GM03348 (cell line): ENCODE measurements at regions not wholly inside any gene's neighbourhood (a gene's known extent, or its start where the extent isn't known, plus 50 kb on each side); places are given as distances from the start of the nearest gene placed in this dataset.
A peak's percentile ranks its signal among the peaks of the same experiment; 100 is the strongest.

Source experiments
- DNase-seq: peaks from one replicate; pipeline ENCODE4 v3.0.0; 2012; ENCODE audit warnings: low spot score

DNA sequence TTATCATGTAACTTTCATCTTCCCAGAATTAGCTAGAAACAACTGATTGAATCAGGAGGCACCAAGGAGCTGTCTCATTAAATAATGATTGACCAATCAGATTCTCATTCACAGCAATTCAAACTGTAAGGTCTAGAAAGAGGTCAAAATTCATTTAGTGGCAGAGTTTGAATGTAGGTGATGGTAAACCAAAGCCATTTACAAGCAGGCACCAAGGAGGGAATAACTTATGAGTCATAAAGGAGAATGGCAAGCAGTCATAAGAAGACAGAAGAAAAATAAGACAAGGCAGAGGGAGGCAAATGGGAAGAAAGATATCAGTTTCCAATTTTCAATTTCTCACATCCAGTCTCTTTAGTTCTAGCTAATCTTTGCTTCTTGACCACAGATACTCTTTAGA is 52.9 kb upstream of the DEFB112 start:
- DNase-seq, result no peak

DNA sequence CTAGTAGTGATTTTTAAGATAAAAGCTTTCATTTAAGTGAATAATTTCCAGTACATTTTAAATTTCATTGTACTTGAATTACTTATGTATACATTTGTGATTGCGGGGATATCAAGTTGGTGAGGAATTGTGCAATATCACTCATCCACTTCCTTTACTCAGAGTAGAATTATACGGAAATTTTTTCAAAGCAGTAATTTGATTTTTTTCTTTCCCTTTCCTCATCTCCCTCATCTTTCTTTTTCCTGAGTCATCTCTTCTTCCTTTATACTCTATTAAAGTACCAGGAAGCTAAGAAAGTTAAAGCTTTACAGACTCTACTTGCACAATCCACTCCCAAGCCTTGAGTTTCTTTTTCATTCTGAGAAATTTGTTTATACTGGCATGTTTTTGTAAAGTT is 60.9 kb upstream of the DEFB112 start:
- no peak for DNase-seq

GRCh38 chr6:50112981-50113857 is 63.5 kb upstream of the DEFB112 start:
- DNase-seq, result no peak

- no peak for DNase-seq
These were observed 66.7 kb upstream of the DEFB112 start for GRCh38 chr6:50116390-50116789.

- DNase-seq, result no peak
These were observed 67.2 kb upstream of the DEFB112 start for GRCh38 chr6:50116797-50117542.

GRCh38 chr6:50120300-50120699 is 70.6 kb upstream of the DEFB112 start:
- peak; percentile 7 for DNase-seq

- DNase-seq, result no peak
These were observed 74.0 kb upstream of the DEFB112 start for GRCh38 chr6:50123688-50124087.

- no peak for DNase-seq
These were observed 74.8 kb upstream of the DEFB112 start for GRCh38 chr6:50124572-50124971.

- peak; percentile 27 for DNase-seq
These were observed 78.8 kb upstream of the DEFB112 start for GRCh38 chr6:50128420-50129005.

GRCh38 chr6:50135968-50136367 is 86.2 kb upstream of the DEFB112 start:
- DNase-seq, result no peak

DNA sequence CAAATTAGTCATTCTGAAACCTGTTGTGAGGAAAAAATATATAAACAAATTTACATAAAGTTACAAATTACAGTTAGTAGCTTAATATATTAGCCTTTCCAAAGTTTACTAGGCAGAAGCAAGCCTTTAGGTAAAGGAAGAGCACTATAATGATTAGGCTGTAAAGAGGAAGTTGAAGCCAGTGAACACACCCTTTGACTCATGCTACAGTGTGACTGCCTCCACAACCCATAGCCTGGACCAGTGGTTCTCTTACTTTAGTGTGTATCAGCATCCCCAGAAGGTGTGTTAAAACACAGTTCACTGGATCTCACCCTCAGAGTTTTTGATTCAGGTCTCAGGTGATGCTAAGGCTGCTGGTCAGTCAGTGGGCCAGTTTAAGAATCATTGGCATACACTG is 91.4 kb upstream of the DEFB112 start:
- DNase-seq, result no peak

- DNase-seq, result no peak
These were observed 93.4 kb upstream of the DEFB112 start for GRCh38 chr6:50143011-50143719.

DNA sequence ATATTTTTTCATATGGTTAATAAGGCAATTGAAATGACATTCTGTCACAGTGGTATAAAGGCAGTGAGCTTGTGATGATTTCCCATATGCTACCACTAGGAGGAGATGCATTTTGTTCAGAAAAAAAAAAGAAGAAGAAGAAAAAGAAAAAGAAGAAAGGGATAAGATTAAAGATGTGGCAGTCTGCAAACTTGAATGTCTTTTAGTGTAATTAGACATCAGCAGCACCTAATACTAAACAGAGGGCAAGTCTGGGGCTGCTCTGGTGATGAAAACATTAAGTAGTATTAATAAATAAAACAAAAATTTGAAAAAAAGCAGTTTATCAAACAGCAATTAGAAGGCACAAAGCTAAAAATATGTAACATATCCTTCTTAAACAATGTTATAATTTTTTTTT is 95.4 kb upstream of the DEFB112 start:
- DNase-seq, result peak; percentile 11

DNA sequence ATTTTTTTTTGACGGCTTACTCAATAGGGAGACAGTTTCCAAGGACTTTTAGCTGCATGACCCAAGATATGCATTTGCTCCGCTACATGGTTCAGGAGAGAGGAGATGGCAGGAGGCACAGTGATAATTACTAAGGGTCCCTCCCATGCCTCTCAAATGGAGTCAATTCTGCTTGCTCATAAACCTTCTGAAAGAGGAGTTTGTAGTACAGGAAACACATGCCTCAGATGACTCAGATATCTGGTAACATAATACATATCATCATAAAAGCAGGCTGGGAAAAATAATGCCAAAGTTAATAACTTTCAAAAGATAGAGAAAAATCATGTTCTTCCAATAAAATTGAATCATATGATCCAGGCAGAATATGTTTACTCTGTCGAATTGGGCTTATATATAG is 97.6 kb upstream of the DEFB112 start:
- no peak for DNase-seq

DNA sequence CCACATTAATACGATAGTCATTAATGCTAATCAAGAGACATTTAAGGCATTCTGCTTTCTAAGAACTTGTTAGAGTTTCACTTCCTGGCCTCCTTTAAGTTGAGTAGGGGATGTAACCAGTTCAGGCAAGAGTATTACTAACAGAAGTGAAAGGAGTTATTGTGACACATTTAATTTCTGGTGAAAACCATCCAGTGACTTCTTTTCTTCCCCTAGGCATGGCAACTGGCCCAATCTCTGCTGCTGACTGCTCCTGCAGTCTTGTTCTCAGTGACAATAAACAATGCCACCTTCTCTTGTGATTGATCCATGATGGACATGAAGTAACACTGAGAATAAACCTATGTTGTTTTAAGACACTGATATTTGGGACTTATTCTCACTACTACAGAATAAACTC is 130.9 kb upstream of the DEFB112 start:
- DNase-seq, result no peak

DNA sequence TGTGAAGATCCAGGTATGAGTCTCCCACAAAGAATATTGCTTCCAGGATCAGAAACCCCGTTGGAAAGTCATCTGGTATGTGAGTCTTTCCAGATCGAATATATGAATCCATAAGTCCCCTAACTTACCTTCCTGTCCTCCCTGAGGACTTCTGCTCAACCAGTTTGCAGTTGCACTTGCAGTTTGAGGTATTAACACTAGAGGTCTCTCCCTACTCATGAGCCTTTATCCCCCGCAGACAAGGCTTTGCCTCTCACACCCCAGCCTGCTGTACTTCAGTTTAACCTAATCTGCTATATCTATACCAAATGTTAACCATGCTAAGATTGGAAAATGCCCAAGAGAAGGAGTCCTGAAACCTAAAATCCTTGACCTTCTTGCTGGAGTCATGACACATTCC is 135.3 kb upstream of the DEFB112 start:
- no peak for DNase-seq

GRCh38 chr6:50187351-50187921 is 137.7 kb upstream of the DEFB112 start:
- no peak for DNase-seq

- DNase-seq, result no peak
These were observed 148.5 kb upstream of the DEFB112 start for GRCh38 chr6:50198245-50198644.

DNA sequence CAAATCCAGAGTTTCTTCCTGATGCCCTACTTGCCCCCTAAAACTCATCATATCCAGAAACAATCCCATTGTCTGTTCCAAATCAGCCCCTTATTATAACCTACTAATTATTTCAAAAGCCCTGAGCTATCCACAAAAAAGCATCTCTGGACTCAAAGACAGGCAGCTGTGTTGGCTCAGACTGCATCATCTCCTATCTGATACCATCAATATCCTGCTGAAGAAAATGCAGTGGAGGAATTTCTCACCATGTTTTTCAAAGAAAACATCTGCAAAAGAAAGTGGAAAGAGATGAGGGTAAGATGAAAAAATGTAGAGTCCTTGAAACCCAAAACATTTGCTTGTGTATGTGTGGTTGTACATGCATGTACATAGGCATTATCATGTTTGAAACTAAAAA is 153.0 kb upstream of the DEFB112 start:
- DNase-seq, result no peak

DNA sequence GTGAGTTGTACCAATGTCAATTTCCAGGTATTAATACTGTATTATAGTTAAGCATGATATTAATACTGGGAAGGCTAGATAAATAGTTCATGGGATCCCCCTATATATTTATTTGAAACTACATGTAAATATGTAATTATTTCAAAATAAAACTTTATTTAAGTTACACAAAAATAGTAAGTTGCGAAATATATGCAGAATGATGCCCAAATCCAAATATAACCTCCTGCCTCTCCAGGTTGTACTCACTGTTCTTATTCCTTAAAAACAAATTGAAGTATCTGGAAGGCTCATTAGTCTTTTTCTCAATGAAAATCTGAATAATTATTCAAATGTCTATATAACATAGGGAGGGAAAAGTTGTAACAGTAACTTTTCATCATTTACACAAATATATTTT is 161.9 kb upstream of the DEFB112 start:
- DNase-seq, result no peak

- no peak for DNase-seq
These were observed 163.4 kb upstream of the DEFB112 start for GRCh38 chr6:50213146-50213545.

- DNase-seq, result no peak
These were observed 165.2 kb upstream of the DEFB112 start for GRCh38 chr6:50214937-50215336.
